BE2C (cell line): ENCODE measurements at regions not wholly inside any gene's neighbourhood (a gene's known extent, or its start where the extent isn't known, plus 50 kb on each side); places are given as distances from the start of the nearest gene placed in this dataset.

Source experiments
- DNase-seq: peaks from one replicate; pipeline ENCODE4 v3.0.0-alpha.2; 2020
- H3K27me3 ChIP-seq: fragments of 250-450 bp; sonication (Bioruptor Pico); 2 replicates; pipeline ENCODE4 v1.5.1; 2020; ENCODE audit warnings: mild to moderate bottlenecking
- H3K36me3 ChIP-seq: fragments of 250-450 bp; sonication (Bioruptor Pico); 2 replicates; pipeline ENCODE4 v1.5.1; 2020; ENCODE audit warnings: mild to moderate bottlenecking
- H3K4me1 ChIP-seq: fragments of 250-450 bp; sonication (Bioruptor Pico); 2 replicates; pipeline ENCODE4 v1.5.1; 2020
- H3K4me3 ChIP-seq: 2 replicates; pipeline ENCODE4 v1.5.1; 2011; ENCODE audit warnings: low read depth, low read length
- H3K9me3 ChIP-seq: fragments of 250-450 bp; sonication (Bioruptor Pico); 2 replicates; pipeline ENCODE4 v1.5.1; 2020
- TF ChIP-seq, protein P1 (sequence below): IDR thresholded peaks from 2 replicates; pipeline ENCODE4 v1.5.1; 2012; ENCODE audit warnings: mild to moderate bottlenecking, low read depth, low read length

DNA sequence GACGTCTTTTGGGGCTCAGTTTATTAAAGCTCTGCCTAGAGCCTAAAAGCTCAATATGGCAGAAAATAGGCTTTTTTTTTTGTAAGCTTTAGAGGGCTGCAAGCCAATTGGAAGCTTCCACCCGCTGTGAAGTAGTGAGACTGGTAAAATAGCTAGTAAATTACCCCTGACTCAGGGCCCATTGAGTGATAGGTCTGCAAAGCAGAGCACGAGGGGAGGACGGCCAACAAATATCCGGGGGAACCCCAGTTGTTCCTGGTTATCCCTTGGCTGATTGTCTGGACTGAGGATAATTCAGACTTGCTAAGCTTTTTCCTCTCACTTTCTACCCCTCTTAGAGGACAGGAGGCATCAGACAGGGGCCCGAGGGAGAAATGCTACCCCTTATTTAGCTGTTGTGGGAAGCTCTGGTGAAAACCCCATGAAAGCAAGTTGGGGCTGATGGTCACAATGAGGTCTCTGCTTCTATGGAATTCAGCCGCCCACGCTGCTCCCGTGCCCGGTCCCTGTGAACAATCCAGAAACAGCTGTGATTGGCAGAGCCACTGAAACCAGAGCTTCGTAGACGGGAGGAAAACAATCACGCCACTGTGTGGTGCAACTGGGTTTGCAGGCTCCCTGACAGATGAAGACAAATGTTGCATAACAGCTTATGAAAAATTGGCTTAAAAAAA is 141.9 kb upstream of the LGALSL start:
- no peaks in the 10 kb centered on the region for H3K4me1 ChIP-seq
- TF ChIP-seq, protein P1, sequence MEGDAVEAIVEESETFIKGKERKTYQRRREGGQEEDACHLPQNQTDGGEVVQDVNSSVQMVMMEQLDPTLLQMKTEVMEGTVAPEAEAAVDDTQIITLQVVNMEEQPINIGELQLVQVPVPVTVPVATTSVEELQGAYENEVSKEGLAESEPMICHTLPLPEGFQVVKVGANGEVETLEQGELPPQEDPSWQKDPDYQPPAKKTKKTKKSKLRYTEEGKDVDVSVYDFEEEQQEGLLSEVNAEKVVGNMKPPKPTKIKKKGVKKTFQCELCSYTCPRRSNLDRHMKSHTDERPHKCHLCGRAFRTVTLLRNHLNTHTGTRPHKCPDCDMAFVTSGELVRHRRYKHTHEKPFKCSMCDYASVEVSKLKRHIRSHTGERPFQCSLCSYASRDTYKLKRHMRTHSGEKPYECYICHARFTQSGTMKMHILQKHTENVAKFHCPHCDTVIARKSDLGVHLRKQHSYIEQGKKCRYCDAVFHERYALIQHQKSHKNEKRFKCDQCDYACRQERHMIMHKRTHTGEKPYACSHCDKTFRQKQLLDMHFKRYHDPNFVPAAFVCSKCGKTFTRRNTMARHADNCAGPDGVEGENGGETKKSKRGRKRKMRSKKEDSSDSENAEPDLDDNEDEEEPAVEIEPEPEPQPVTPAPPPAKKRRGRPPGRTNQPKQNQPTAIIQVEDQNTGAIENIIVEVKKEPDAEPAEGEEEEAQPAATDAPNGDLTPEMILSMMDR, result peak; percentile 52
- H3K36me3 ChIP-seq, result no peaks in the 10 kb centered on the region
- no peak overlapping the region for H3K4me3 ChIP-seq
- H3K27me3 ChIP-seq, result no peaks in the 10 kb centered on the region
- peak; percentile 68 for DNase-seq
- no peaks in the 10 kb centered on the region for H3K9me3 ChIP-seq

DNA sequence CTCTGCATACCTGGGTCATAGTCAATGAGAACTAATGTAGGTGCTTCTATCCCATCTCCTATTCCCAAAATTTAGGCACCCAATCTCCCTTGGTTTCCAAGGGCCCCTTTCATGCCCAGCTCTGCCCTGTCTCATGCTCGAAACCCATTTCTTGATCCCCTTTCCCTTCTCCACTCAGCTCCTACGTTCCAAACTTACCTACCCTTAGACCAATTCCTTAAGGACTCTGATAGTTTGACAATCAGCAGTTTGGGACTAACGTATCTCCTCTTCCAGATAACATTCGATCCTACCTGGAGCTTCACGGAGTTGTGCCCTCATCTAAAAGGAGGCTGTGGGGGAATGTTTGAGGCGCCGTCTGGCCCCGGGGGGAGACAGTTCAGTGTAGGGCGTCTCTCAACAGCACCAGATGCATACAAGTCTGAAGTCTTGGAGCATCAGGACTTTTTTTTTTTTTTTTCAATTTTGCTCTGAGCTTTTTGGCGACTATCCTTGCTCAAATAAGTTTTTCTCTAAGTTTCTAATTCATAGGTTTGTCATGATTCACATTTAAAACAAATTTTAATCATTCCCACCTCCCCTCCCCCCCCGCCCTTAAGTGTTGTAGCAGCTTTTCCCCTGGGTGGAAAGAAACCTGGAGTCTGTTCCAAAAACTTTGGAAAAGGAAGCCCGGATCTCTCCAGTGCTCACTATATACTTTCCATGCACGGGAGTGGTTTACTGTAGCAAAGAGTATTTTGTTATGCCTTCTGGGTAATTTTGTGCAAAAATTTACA is 141.2 kb upstream of the LGALSL start:
- no peaks in the 10 kb centered on the region for H3K9me3 ChIP-seq
- no peak for DNase-seq
- H3K36me3 ChIP-seq, result no peaks in the 10 kb centered on the region
- H3K4me1 ChIP-seq, result no peaks in the 10 kb centered on the region
- H3K27me3 ChIP-seq, result no peaks in the 10 kb centered on the region
- no peak overlapping the region for H3K4me3 ChIP-seq
- TF ChIP-seq, protein P1, result no peak

DNA sequence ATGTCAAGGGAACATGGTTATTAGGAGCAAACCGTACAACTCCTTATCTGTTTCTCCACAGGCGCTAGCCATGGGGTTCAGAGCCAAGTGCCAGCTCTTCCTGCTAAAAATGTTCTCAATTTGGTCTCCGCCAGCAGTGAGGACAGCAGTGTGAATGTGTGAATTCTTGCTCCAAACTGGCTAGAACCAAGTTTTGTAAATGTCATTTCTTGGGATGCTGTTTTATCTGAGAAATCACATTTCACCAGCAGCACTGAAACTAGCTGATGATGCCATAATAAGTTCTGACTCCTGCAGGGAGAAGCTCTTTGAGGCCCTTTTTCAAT is 140.6 kb upstream of the LGALSL start:
- Histone ChIP-seq H3K4me3 (no peak overlapping the region), H3K27me3 (no peaks in the 10 kb centered on the region), H3K9me3 (no peaks in the 10 kb centered on the region), H3K4me1 (no peaks in the 10 kb centered on the region), H3K36me3 (no peaks in the 10 kb centered on the region)
- no peak for DNase-seq
- TF ChIP-seq, protein P1, result no peak

DNA sequence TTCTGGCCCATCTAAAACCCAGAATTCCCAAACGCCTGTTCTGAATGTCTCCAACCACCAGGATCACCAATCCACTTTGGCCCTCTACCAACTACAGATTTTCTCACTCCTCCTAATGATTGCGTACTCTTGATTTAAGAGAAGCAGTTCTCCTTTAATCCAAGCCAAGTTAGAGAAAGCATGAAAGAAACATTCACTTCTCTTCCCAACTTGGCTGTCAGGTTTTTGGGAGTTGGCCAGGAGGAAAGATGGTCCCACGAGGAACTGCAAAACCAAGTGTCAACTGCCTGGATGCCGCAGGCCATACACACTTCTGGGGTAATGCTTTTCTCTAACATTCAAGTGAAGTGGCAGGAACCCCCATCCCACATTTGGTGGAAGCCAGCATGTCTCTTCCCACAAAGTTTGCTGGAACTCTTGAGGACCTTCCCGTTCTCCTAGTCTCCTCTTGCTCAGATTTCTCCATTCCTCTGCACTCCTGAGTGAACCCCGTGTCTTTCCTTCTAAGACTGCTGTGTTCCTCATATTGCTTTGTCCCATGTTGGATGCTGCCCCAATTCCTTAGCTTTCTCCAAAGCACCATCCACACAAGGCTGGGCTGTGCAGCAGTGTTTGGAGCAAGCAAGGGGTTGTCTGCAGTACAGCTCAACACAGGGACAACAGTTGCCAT is 138.5 kb upstream of the LGALSL start:
- Histone ChIP-seq H3K4me1 (no peaks in the 10 kb centered on the region), H3K9me3 (no peaks in the 10 kb centered on the region), H3K4me3 (no peak overlapping the region), H3K27me3 (no peaks in the 10 kb centered on the region), H3K36me3 (no peaks in the 10 kb centered on the region)
- no peak for DNase-seq
- TF ChIP-seq, protein P1, result no peak

DNA sequence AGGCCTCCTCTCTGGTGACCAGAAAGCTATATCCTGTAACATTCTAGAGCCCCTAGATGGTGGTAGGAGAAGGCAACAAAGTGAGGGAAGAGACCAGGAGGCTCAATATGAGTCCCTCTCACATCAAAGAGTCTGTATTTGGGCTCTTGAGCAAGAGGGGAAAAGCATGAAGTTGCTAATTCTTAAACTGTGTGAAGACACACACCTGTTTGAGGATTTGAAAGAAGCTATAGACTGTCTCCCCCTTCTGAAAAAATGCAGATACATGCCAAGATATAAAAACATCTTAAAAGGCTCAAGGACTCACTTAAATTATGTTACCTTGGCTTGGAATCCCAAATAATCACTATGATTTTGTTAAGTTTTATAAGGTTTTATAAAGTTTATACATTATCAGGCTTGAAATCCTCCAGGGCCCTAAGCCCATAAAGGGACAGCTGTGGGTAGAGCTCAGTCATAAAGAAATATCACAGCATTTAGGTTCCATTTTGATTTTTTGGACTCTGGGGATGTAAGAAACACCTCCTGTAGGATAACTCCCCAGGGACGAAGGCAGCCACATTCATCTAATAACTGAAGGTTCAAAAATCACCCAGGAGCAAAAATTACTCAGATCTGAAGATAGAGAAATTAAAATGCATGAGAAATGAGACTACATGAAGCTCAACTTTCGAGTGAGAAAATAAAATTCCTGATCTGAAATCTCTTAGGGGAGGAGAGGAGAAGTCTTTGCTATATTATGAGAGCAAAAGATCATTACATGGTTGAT is 136.1 kb upstream of the LGALSL start:
- Histone ChIP-seq H3K9me3 (no peaks in the 10 kb centered on the region), H3K36me3 (no peaks in the 10 kb centered on the region), H3K27me3 (no peaks in the 10 kb centered on the region), H3K4me1 (no peaks in the 10 kb centered on the region), H3K4me3 (no peak overlapping the region)
- TF ChIP-seq, protein P1, result no peak
- no peak for DNase-seq
